ENCODE measurements at regions not wholly inside any gene's neighbourhood (a gene's known extent, or its start where the extent isn't known, plus 50 kb on each side); places are given as distances from the start of the nearest gene placed in this dataset.

DNA sequence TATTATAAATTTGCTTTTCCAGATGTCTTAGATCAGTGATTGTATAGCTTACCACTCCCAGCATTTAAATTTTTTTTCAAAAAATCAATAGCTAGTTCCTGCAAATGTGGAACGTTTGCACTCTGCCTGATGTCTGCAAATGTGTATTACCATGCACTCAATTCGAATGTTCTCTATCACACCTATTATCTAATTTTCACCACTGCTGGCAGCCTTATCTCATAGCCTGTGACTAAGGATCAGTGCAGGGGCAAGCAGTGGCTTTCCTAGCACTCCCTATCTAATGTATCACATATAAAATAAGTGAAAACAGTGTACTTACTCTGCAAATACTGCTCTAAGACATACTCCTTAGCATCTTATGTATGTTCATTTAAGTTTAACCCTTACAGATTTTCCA, 196.3 kb upstream of the PLSCR5 start:
- no peak for TF ChIP-seq POLR2AphosphoS5 (IDR thresholded peaks at IDR 0.05; ENCODE audit: low read depth)
- TF ChIP-seq EZH2phosphoT487 (IDR thresholded peaks at IDR 0.05; ENCODE audit: unreplicated experiment), result no peak
- no peak for TF ChIP-seq CTCF (conservative IDR thresholded peaks at IDR 0.05; ENCODE audit: low read depth in 2 of 2)
- no peak for TF ChIP-seq EZH2 (IDR thresholded peaks at IDR 0.05; ENCODE audit: low read depth, unreplicated experiment)
- TF ChIP-seq REST (IDR thresholded peaks at IDR 0.05; ENCODE audit: unreplicated experiment), result no peak
- no peak for TF ChIP-seq CREB1 (CRISPR knock-in tag; IDR thresholded peaks at IDR 0.05; ENCODE audit: low read depth)
- TF ChIP-seq JUNB (IDR thresholded peaks at IDR 0.05; ENCODE audit: unreplicated experiment), result no peak
- TF ChIP-seq, protein P1, sequence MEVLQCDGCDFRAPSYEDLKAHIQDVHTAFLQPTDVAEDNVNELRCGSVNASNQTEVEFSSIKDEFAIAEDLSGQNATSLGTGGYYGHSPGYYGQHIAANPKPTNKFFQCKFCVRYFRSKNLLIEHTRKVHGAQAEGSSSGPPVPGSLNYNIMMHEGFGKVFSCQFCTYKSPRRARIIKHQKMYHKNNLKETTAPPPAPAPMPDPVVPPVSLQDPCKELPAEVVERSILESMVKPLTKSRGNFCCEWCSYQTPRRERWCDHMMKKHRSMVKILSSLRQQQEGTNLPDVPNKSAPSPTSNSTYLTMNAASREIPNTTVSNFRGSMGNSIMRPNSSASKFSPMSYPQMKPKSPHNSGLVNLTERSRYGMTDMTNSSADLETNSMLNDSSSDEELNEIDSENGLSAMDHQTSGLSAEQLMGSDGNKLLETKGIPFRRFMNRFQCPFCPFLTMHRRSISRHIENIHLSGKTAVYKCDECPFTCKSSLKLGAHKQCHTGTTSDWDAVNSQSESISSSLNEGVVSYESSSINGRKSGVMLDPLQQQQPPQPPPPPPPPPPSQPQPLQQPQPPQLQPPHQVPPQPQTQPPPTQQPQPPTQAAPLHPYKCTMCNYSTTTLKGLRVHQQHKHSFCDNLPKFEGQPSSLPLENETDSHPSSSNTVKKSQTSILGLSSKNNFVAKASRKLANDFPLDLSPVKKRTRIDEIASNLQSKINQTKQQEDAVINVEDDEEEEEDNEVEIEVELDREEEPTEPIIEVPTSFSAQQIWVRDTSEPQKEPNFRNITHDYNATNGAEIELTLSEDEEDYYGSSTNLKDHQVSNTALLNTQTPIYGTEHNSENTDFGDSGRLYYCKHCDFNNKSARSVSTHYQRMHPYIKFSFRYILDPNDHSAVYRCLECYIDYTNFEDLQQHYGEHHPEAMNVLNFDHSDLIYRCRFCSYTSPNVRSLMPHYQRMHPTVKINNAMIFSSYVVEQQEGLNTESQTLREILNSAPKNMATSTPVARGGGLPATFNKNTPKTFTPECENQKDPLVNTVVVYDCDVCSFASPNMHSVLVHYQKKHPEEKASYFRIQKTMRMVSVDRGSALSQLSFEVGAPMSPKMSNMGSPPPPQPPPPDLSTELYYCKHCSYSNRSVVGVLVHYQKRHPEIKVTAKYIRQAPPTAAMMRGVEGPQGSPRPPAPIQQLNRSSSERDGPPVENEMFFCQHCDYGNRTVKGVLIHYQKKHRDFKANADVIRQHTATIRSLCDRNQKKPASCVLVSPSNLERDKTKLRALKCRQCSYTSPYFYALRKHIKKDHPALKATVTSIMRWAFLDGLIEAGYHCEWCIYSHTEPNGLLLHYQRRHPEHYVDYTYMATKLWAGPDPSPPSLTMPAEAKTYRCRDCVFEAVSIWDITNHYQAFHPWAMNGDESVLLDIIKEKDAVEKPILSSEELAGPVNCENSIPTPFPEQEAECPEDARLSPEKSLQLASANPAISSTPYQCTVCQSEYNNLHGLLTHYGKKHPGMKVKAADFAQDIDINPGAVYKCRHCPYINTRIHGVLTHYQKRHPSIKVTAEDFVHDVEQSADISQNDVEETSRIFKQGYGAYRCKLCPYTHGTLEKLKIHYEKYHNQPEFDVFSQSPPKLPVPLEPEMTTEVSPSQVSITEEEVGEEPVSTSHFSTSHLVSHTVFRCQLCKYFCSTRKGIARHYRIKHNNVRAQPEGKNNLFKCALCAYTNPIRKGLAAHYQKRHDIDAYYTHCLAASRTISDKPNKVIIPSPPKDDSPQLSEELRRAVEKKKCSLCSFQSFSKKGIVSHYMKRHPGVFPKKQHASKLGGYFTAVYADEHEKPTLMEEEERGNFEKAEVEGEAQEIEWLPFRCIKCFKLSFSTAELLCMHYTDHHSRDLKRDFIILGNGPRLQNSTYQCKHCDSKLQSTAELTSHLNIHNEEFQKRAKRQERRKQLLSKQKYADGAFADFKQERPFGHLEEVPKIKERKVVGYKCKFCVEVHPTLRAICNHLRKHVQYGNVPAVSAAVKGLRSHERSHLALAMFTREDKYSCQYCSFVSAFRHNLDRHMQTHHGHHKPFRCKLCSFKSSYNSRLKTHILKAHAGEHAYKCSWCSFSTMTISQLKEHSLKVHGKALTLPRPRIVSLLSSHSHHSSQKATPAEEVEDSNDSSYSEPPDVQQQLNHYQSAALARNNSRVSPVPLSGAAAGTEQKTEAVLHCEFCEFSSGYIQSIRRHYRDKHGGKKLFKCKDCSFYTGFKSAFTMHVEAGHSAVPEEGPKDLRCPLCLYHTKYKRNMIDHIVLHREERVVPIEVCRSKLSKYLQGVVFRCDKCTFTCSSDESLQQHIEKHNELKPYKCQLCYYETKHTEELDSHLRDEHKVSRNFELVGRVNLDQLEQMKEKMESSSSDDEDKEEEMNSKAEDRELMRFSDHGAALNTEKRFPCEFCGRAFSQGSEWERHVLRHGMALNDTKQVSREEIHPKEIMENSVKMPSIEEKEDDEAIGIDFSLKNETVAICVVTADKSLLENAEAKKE (CRISPR knock-in tag; IDR thresholded peaks at IDR 0.05), result no peak
- TF ChIP-seq NANOG (IDR thresholded peaks at IDR 0.05; ENCODE audit: borderline replicate concordance), result no peak
- no peak for TF ChIP-seq STAT1 (IDR thresholded peaks at IDR 0.05; ENCODE audit: unreplicated experiment)
